IMR-90 (cell line): ENCODE measurements at regions not wholly inside any gene's neighbourhood (a gene's known extent, or its start where the extent isn't known, plus 50 kb on each side); places are given as distances from the start of the nearest gene placed in this dataset.

Experiments
- CTCF ChIP-seq: conservative IDR thresholded peaks from 2 replicates; pipeline ENCODE4 v1.5.1; 2012; ENCODE audit warnings: mild to moderate bottlenecking, low read depth, low read length, improper control_type of control experiment
- MXI1 ChIP-seq: IDR thresholded peaks from 2 replicates; pipeline ENCODE4 v1.6.1; 2012; ENCODE audit warnings: low read depth, mild to moderate bottlenecking, low read length, moderate library complexity, borderline replicate concordance
- NFE2L2 ChIP-seq: fragments of 150-350 bp; IDR thresholded peaks from 2 replicates; pipeline ENCODE4 v1.6.1; 2016; ENCODE audit warnings: low read depth, mild to moderate bottlenecking, low read length
- RAD21 ChIP-seq: IDR thresholded peaks from 2 replicates; pipeline ENCODE4 v1.6.1; 2012; ENCODE audit warnings: low read length, improper control_type of control experiment

DNA sequence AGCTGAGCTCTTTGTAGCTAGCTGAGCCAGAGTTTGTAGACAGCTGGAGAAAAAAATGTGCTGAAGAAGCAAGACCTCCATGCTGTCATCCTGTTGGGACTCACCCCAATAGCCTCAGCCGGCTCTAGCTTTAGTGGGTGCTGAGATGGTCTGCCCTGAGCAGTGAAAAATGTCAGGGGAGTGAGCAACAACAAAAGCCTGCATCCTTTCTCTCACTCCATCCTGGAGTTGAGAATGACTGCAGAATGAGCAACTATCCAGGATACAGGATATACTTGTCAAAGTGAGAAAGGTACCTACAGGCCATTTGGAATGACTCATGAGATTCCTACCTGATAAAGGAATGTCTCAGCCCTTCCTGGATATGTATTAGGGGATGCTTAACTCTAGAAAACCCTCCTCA, 146.1 kb upstream of the DLX2 start:
- TF ChIP-seq MXI1 (no peak), CTCF (no peak), RAD21 (no peak), NFE2L2 (no peak)
